Mesenchymal stem cell (in vitro differentiated cells and primary cell): ENCODE measurements at regions not wholly inside any gene's neighbourhood (a gene's known extent, or its start where the extent isn't known, plus 50 kb on each side); places are given as distances from the start of the nearest gene placed in this dataset.

Experiments used
- DNase-seq: peaks from one replicate; pipeline ENCODE4 v3.0.0-alpha.2; 2013
- H2AFZ ChIP-seq: one replicate; pipeline ENCODE4 v1.6.1; 2013; ENCODE audit warnings: low read depth, mild to moderate bottlenecking, control low read depth, inconsistent platforms, low read length, moderate library complexity
- H2AK5ac ChIP-seq: 2 replicates; pipeline ENCODE4 v1.6.1; 2013; ENCODE audit warnings: low read length, moderate library complexity, mild to moderate bottlenecking, inconsistent platforms; ENCODE audit not compliant: severe bottlenecking
- H2BK120ac ChIP-seq: one replicate; pipeline ENCODE4 v1.6.1; 2013; ENCODE audit warnings: low read depth, mild to moderate bottlenecking, inconsistent platforms, low read length, moderate library complexity
- H2BK12ac ChIP-seq, 2 experiments: one replicate each; pipeline ENCODE4 v1.6.1; 2013; ENCODE audit warnings: inconsistent platforms in 2 of 2, low read length in 2 of 2, mild to moderate bottlenecking in 2 of 2, moderate library complexity in 2 of 2, control low read depth in 1 of 2
- H2BK15ac ChIP-seq: one replicate; pipeline ENCODE4 v1.6.1; 2013; ENCODE audit warnings: mild to moderate bottlenecking, low read depth, inconsistent platforms; ENCODE audit not compliant: poor library complexity, severe bottlenecking
- H2BK5ac ChIP-seq: 2 replicates; pipeline ENCODE4 v1.6.1; 2013; ENCODE audit warnings: low read depth, mild to moderate bottlenecking, low read length, control low read depth, inconsistent platforms; ENCODE audit not compliant: poor library complexity, severe bottlenecking
- H3K14ac ChIP-seq, 2 experiments: one replicate each; pipeline ENCODE4 v1.6.1; 2013; ENCODE audit warnings: inconsistent platforms in 2 of 2, low read length in 2 of 2, control low read depth in 1 of 2, mild to moderate bottlenecking in 1 of 2, moderate library complexity in 1 of 2
- H3K18ac ChIP-seq, 2 experiments: one replicate each; pipeline ENCODE4 v1.6.1; 2013; ENCODE audit warnings: inconsistent platforms in 2 of 2, low read length in 2 of 2, control low read depth in 1 of 2, low read depth in 1 of 2, mild to moderate bottlenecking in 1 of 2
- H3K23ac ChIP-seq, 2 experiments: one replicate each; pipeline ENCODE4 v1.6.1; 2013; ENCODE audit warnings: inconsistent platforms in 2 of 2, low read length in 2 of 2, mild to moderate bottlenecking in 2 of 2, moderate library complexity in 2 of 2, control low read depth in 1 of 2
- H3K27ac ChIP-seq: 2 replicates; pipeline ENCODE4 v1.5.1; 2013; ENCODE audit warnings: mild to moderate bottlenecking, moderate library complexity, low read length, control low read depth, inconsistent platforms; ENCODE audit not compliant: poor library complexity, severe bottlenecking
- H3K27me3 ChIP-seq, 2 experiments: 2 replicates each; pipeline versions ENCODE4 v1.6.1 to v1.7.0; 2013; ENCODE audit warnings: low read length in 2 of 2, mild to moderate bottlenecking in 2 of 2, moderate library complexity in 2 of 2, control low read depth in 1 of 2, inconsistent platforms in 1 of 2; ENCODE audit not compliant: control insufficient read depth in 1 of 2, insufficient read depth in 1 of 2
- H3K36me3 ChIP-seq, 2 experiments: 2 replicates each; pipeline versions ENCODE4 v1.6.1 to v1.7.0; 2013; ENCODE audit warnings: low read length in 2 of 2, control low read depth in 1 of 2, inconsistent platforms in 1 of 2, low read depth in 1 of 2, mild to moderate bottlenecking in 1 of 2; ENCODE audit not compliant: insufficient read depth in 2 of 2, control insufficient read depth in 1 of 2
- H3K4ac ChIP-seq, 2 experiments: one replicate each; pipeline ENCODE4 v1.6.1; 2013; ENCODE audit warnings: inconsistent platforms in 2 of 2, low read length in 2 of 2, mild to moderate bottlenecking in 2 of 2, moderate library complexity in 2 of 2, control low read depth in 1 of 2, low read depth in 1 of 2
- H3K4me1 ChIP-seq: 2 replicates; pipeline ENCODE4 v1.6.1; 2013; ENCODE audit warnings: low read depth, low read length, control low read depth; ENCODE audit not compliant: control insufficient read depth, insufficient read depth
- H3K4me2 ChIP-seq: 2 replicates; pipeline ENCODE4 v1.6.1; 2013; ENCODE audit warnings: low read length, mild to moderate bottlenecking, inconsistent platforms; ENCODE audit not compliant: poor library complexity, severe bottlenecking
- H3K4me3 ChIP-seq, 2 experiments: 2 replicates each; pipeline versions ENCODE4 v1.5.1 to v1.7.0; 2013; ENCODE audit warnings: low read length in 2 of 2, mild to moderate bottlenecking in 2 of 2, control low read depth in 1 of 2, low read depth in 1 of 2; ENCODE audit not compliant: insufficient read depth in 1 of 2
- H3K79me1 ChIP-seq: replicated peaks from 2 replicates; pipeline ENCODE4 v1.6.1; 2013; ENCODE audit warnings: mild to moderate bottlenecking, control low read depth, low read length, inconsistent platforms; ENCODE audit not compliant: poor library complexity, severe bottlenecking
- H3K9ac ChIP-seq: 2 replicates; pipeline ENCODE4 v1.7.0; 2013; ENCODE audit warnings: mild to moderate bottlenecking, low read length, moderate library complexity
- H3K9me3 ChIP-seq: 2 replicates; pipeline ENCODE4 v1.7.0; 2013; ENCODE audit warnings: mild to moderate bottlenecking, low read length; ENCODE audit not compliant: control insufficient read depth
- H4K8ac ChIP-seq: one replicate; pipeline ENCODE4 v1.6.1; 2013; ENCODE audit warnings: inconsistent platforms, mild to moderate bottlenecking, low read length, moderate library complexity
- H4K91ac ChIP-seq: one replicate; pipeline ENCODE4 v1.6.1; 2013; ENCODE audit warnings: mild to moderate bottlenecking, low read length, inconsistent platforms
- WGBS: methylation state at CpG from one replicate; pipeline ENCODE4 v1.1.7; 2013; ENCODE audit warnings: mixed read lengths; 5-methylcytosine and 5-hydroxymethylcytosine counted together

GRCh38 chr2:3986530-3987258 is 283.3 kb downstream of the DCDC2C start:
- Histone ChIP-seq H2AK5ac (no peak overlapping the region), H3K4ac (no peak overlapping the region), H3K36me3 (no peaks in the 10 kb centered on the region), H3K18ac (no peak overlapping the region), H2BK12ac (no peak overlapping the region), H3K4me2 (no peak overlapping the region), H2BK5ac (no peak overlapping the region), H2BK120ac (no peak overlapping the region), H4K91ac (no peak overlapping the region), H3K4me3 (no peak overlapping the region), H3K79me1 (no peaks in the 10 kb centered on the region), H3K9me3 (peaks cover 8% of the 10 kb centered on the region), H3K23ac (no peak overlapping the region), H2AFZ (no peak overlapping the region), H3K4me1 (no peaks in the 10 kb centered on the region), H3K27ac (no peak overlapping the region), H3K9ac (no peak overlapping the region), H3K14ac (no peak overlapping the region), H3K27me3 (no peaks in the 10 kb centered on the region), H2BK15ac (no peak overlapping the region), H4K8ac (no peak overlapping the region)
- no peak for DNase-seq
- 64% methylated on average over 4 of the region's 7 CpGs for WGBS

GRCh38 chr2:4002841-4003403 is 299.5 kb downstream of the DCDC2C start:
- no peak overlapping the region for H2BK15ac ChIP-seq
- peaks cover 30% of the 10 kb centered on the region for H3K9me3 ChIP-seq
- H3K18ac ChIP-seq: no peak overlapping the region
- no peaks in the 10 kb centered on the region for H3K4me1 ChIP-seq
- no peaks in the 10 kb centered on the region for H3K79me1 ChIP-seq
- no peak overlapping the region for H4K91ac ChIP-seq
- H3K4me2 ChIP-seq: no peak overlapping the region
- no peak overlapping the region for H3K9ac ChIP-seq
- H4K8ac ChIP-seq: no peak overlapping the region
- H2AK5ac ChIP-seq: no peak overlapping the region
- no peak overlapping the region for H2BK5ac ChIP-seq
- H3K27me3 ChIP-seq: no peaks in the 10 kb centered on the region
- no peak overlapping the region for H2BK12ac ChIP-seq
- 76% methylated on average over 18 of the region's 22 CpGs for WGBS
- no peak overlapping the region for H3K4me3 ChIP-seq
- H3K4ac ChIP-seq: no peak overlapping the region
- no peak for DNase-seq
- no peak overlapping the region for H2AFZ ChIP-seq
- H3K27ac ChIP-seq: no peak overlapping the region
- no peaks in the 10 kb centered on the region for H3K36me3 ChIP-seq
- no peak overlapping the region for H3K23ac ChIP-seq
- no peak overlapping the region for H2BK120ac ChIP-seq
- no peak overlapping the region for H3K14ac ChIP-seq

DNA sequence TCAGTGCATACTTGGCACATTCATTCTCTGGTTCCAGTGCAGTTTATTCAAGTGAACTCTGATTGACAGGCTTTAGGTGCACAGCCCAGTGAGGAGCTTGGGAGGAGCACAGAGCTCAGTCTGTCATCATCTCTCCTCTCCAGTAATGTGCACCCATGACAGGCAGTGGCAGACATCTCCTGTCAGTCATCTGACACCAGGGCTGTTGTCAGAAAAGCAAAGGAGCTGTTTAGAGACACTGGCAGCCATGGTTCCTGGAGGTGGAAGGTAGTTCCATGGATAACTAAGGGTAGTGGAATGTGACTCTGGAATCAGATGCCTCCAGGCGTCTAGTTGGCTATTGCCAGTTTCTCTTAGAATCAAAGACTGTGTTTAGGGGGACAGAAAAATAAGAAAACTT is 308.8 kb downstream of the DCDC2C start:
- Histone ChIP-seq H3K9ac (no peak overlapping the region), H3K4ac (no peak overlapping the region), H2AFZ (no peak overlapping the region), H2BK15ac (no peak overlapping the region), H3K27me3 (no peaks in the 10 kb centered on the region), H2BK5ac (no peak overlapping the region), H2AK5ac (no peak overlapping the region), H3K23ac (no peak overlapping the region), H4K91ac (no peak overlapping the region), H3K18ac (no peak overlapping the region), H3K36me3 (no peaks in the 10 kb centered on the region), H2BK12ac (no peak overlapping the region), H3K27ac (no peak overlapping the region), H3K4me1 (no peaks in the 10 kb centered on the region), H4K8ac (no peak overlapping the region), H2BK120ac (no peak overlapping the region), H3K14ac (no peak overlapping the region), H3K9me3 (peaks cover 24% of the 10 kb centered on the region), H3K79me1 (no peaks in the 10 kb centered on the region), H3K4me2 (no peak overlapping the region), H3K4me3 (no peak overlapping the region)
- WGBS: 56% methylated on average over 1 of the region's 1 CpG
- no peak for DNase-seq

- H3K14ac ChIP-seq: no peak overlapping the region
Observed at GRCh38 chr2:4018535-4018934, 315.2 kb downstream of the DCDC2C start.

More at GRCh38 chr2:4018535-4018934, 315.2 kb downstream of the DCDC2C start:
- no peak overlapping the region for H3K9ac ChIP-seq
- no peaks in the 10 kb centered on the region for H3K4me1 ChIP-seq
- no peak overlapping the region for H2BK5ac ChIP-seq
- H2AK5ac ChIP-seq: no peak overlapping the region
- H3K23ac ChIP-seq: no peak overlapping the region
- no peak for DNase-seq
- peaks cover 4% of the 10 kb centered on the region for H3K9me3 ChIP-seq
- H2BK12ac ChIP-seq: no peak overlapping the region
- no peak overlapping the region for H2BK15ac ChIP-seq
- H3K27me3 ChIP-seq: no peaks in the 10 kb centered on the region
- H3K4me3 ChIP-seq: no peak overlapping the region
- H4K8ac ChIP-seq: no peak overlapping the region
- no peaks in the 10 kb centered on the region for H3K36me3 ChIP-seq
- H3K4ac ChIP-seq: no peak overlapping the region
- no peaks in the 10 kb centered on the region for H3K79me1 ChIP-seq
- no peak overlapping the region for H3K27ac ChIP-seq
- no peak overlapping the region for H2AFZ ChIP-seq
- H3K4me2 ChIP-seq: no peak overlapping the region
- no peak overlapping the region for H2BK120ac ChIP-seq
- no peak overlapping the region for H4K91ac ChIP-seq
- H3K18ac ChIP-seq: no peak overlapping the region
